Osteoblast (primary cell): ENCODE measurements at regions not wholly inside any gene's neighbourhood (a gene's known extent, or its start where the extent isn't known, plus 50 kb on each side); places are given as distances from the start of the nearest gene placed in this dataset.
A peak's percentile ranks its signal among the peaks of the same experiment; 100 is the strongest.

Experiments
- DNase-seq: peaks from one replicate; pipeline ENCODE4 v3.0.0; 2011; ENCODE audit warnings: low spot score, mixed read lengths; ENCODE audit not compliant: insufficient read length; ENCODE audit errors: missing footprints
- H2AFZ ChIP-seq: 2 replicates; pipeline ENCODE4 v1.6.0; 2011; ENCODE audit warnings: mild to moderate bottlenecking, low read length
- H3K27ac ChIP-seq: 2 replicates; pipeline ENCODE4 v1.5.1; 2011; ENCODE audit warnings: mild to moderate bottlenecking, low read depth, low read length, moderate library complexity
- H3K27me3 ChIP-seq: 2 replicates; pipeline ENCODE4 v1.6.0; 2012; ENCODE audit warnings: mild to moderate bottlenecking, control low read depth, inconsistent platforms, low read length, moderate library complexity; ENCODE audit not compliant: insufficient read depth
- H3K36me3 ChIP-seq: 2 replicates; pipeline ENCODE4 v1.5.1; 2011; ENCODE audit warnings: mild to moderate bottlenecking, low read length, control low read depth, moderate library complexity; ENCODE audit not compliant: insufficient read depth
- H3K4me1 ChIP-seq: 2 replicates; pipeline ENCODE4 v1.5.1; 2011; ENCODE audit warnings: mild to moderate bottlenecking, low read length, control low read depth, moderate library complexity; ENCODE audit not compliant: insufficient read depth
- H3K4me2 ChIP-seq: 2 replicates; pipeline ENCODE4 v1.6.0; 2011; ENCODE audit warnings: mild to moderate bottlenecking, low read length; ENCODE audit not compliant: insufficient read depth
- H3K4me3 ChIP-seq: fragments of 200-600 bp; sonication (generic); 3 replicates; pipeline ENCODE4 v1.5.1; 2012; ENCODE audit warnings: mild to moderate bottlenecking, low read length, inconsistent platforms; ENCODE audit not compliant: insufficient read depth
- H3K79me2 ChIP-seq: 2 replicates; pipeline ENCODE4 v1.6.0; 2012; ENCODE audit warnings: mild to moderate bottlenecking, low read length, control low read depth, inconsistent platforms; ENCODE audit not compliant: insufficient read depth
- H3K9me3 ChIP-seq: 2 replicates; pipeline ENCODE4 v1.5.1; 2011; ENCODE audit warnings: low read depth, low read length, control low read depth
- H4K20me1 ChIP-seq: 2 replicates; pipeline ENCODE4 v1.6.0; 2012; ENCODE audit warnings: mild to moderate bottlenecking, low read length, control low read depth; ENCODE audit not compliant: insufficient read depth
- CTCF ChIP-seq: IDR thresholded peaks from 2 replicates; pipeline ENCODE4 v1.5.1; 2011; ENCODE audit warnings: mild to moderate bottlenecking, low read depth, low read length, moderate library complexity; ENCODE audit errors: extremely low read depth

GRCh38 chr10:123269675-123270074 lies 115.5 kb downstream of the BUB3 start:
- Histone ChIP-seq H3K4me1 (peaks cover 6% of the 10 kb centered on the region), H3K27me3 (peaks cover 20% of the 10 kb centered on the region), H3K4me2 (no peak overlapping the region), H3K79me2 (no peaks in the 10 kb centered on the region), H3K4me3 (no peak overlapping the region), H3K36me3 (no peaks in the 10 kb centered on the region), H3K27ac (no peak overlapping the region), H3K9me3 (no peaks in the 10 kb centered on the region), H4K20me1 (no peaks in the 10 kb centered on the region), H2AFZ (no peak overlapping the region)
- DNase-seq: no peak
- no peak for TF ChIP-seq CTCF

- Histone ChIP-seq H3K4me3 (no peak overlapping the region), H3K9me3 (no peaks in the 10 kb centered on the region), H3K36me3 (no peaks in the 10 kb centered on the region), H3K27me3 (peaks cover 24% of the 10 kb centered on the region), H3K79me2 (no peaks in the 10 kb centered on the region), H3K27ac (no peak overlapping the region), H3K4me2 (no peak overlapping the region), H2AFZ (no peak overlapping the region), H3K4me1 (peaks cover 6% of the 10 kb centered on the region), H4K20me1 (no peaks in the 10 kb centered on the region)
- TF ChIP-seq CTCF: no peak
- DNase-seq: peak; percentile 81
Observed at GRCh38 chr10:123270221-123270620, 116.0 kb downstream of the BUB3 start.

GRCh38 chr10:123270806-123271205 lies 116.6 kb downstream of the BUB3 start:
- TF ChIP-seq CTCF: no peak
- Histone ChIP-seq H2AFZ (no peak overlapping the region), H3K4me3 (no peak overlapping the region), H3K79me2 (no peaks in the 10 kb centered on the region), H3K9me3 (no peaks in the 10 kb centered on the region), H3K36me3 (no peaks in the 10 kb centered on the region), H3K4me2 (no peak overlapping the region), H3K27me3 (peaks cover 30% of the 10 kb centered on the region), H3K4me1 (peaks cover 6% of the 10 kb centered on the region), H3K27ac (no peak overlapping the region), H4K20me1 (no peaks in the 10 kb centered on the region)
- DNase-seq: no peak

- Histone ChIP-seq H3K79me2 (no peaks in the 10 kb centered on the region), H3K36me3 (no peaks in the 10 kb centered on the region), H4K20me1 (no peaks in the 10 kb centered on the region), H3K9me3 (peaks cover 5% of the 10 kb centered on the region), H3K4me3 (no peak overlapping the region), H3K4me2 (no peak overlapping the region), H3K4me1 (peaks cover 6% of the 10 kb centered on the region), H3K27ac (no peak overlapping the region), H2AFZ (no peak overlapping the region), H3K27me3 (peaks cover 32% of the 10 kb centered on the region)
- TF ChIP-seq CTCF: peak; percentile 38
- no peak for DNase-seq
Observed at GRCh38 chr10:123272171-123272570, 118.0 kb downstream of the BUB3 start.
